Body of pancreas (tissue), 4 donors: ENCODE measurements at regions not wholly inside any gene's neighbourhood (a gene's known extent, or its start where the extent isn't known, plus 50 kb on each side); places are given as distances from the start of the nearest gene placed in this dataset.

Source experiments
- ATAC-seq: fragments of 150-250 bp; one replicate; pipeline ENCODE4 v1.9.1; 2016
- DNase-seq, 4 donors: peaks; one replicate each; pipeline ENCODE4 v3.0.0-alpha.2; 2019
- H3K27ac ChIP-seq, 4 donors: fragments of 200-600 bp; sonication (generic); 1 replicate in 3 of 4; 2 replicates in 1 of 4; pipeline versions ENCODE4 v1.5.1 to v1.6.1; 2016 to 2019; ENCODE audit warnings: mild to moderate bottlenecking in 1 of 4, mixed read lengths in 1 of 4, moderate library complexity in 1 of 4
- H3K27me3 ChIP-seq, 2 donors: fragments of 200-600 bp; sonication (generic); one replicate each; pipeline ENCODE4 v1.6.0; 2016; ENCODE audit warnings: mild to moderate bottlenecking in 1 of 2
- H3K36me3 ChIP-seq, 2 donors: fragments of 200-600 bp; sonication (generic); replicated peaks in 1 of 2; 2 replicates each; pipeline ENCODE4 v1.5.1; 2016; ENCODE audit warnings: low read depth in 2 of 2; ENCODE audit not compliant: insufficient read depth in 1 of 2
- H3K4me1 ChIP-seq: fragments of 200-600 bp; sonication (generic); one replicate; pipeline ENCODE4 v1.6.0; 2016
- H3K4me3 ChIP-seq, 2 donors: fragments of 200-600 bp; sonication (generic); 1 replicate in 1 of 2; 2 replicates in 1 of 2; pipeline ENCODE4 v1.5.1; 2016 to 2019
- H3K9me3 ChIP-seq, 3 donors: fragments of 200-600 bp; sonication (generic); 1 replicate in 2 of 3; 2 replicates in 1 of 3; pipeline ENCODE4 v1.5.1; 2016
- POLR2A ChIP-seq, 3 donors: fragments of 450-650 bp; IDR thresholded peaks; one replicate each; pipeline ENCODE4 v1.6.1; 2016; ENCODE audit warnings: antibody characterized with exemption in 3 of 3, mild to moderate bottlenecking in 2 of 3
- WGBS, 2 donors: methylation state at CpG; one replicate each; pipeline ENCODE4 v1.1.5; 2017; 5-methylcytosine and 5-hydroxymethylcytosine counted together
- intact Hi-C: fragments of 100-400 bp; cut with DNase I; formaldehyde crosslinking; loops from one replicate; pipeline ENCODE4 v1.15.1; 2023
- TF ChIP-seq, protein P1 (sequence below), 7 experiments: fragments of 450-650 bp in 4 of 7; fragments of 200-600 bp in 3 of 7; sonication (generic) in 3 of 7; IDR thresholded peaks; one replicate each; pipeline ENCODE4 v1.5.1; 2016 to 2019; ENCODE audit warnings: antibody characterized with exemption in 7 of 7

GRCh38 chr4:125043486-125043885 lies 271.3 kb upstream of the FAT4 start:
- intact Hi-C loops = no loop called here
- no peak for TF ChIP-seq POLR2A (IDR thresholded peaks at IDR 0.05)
- TF ChIP-seq, protein P1, sequence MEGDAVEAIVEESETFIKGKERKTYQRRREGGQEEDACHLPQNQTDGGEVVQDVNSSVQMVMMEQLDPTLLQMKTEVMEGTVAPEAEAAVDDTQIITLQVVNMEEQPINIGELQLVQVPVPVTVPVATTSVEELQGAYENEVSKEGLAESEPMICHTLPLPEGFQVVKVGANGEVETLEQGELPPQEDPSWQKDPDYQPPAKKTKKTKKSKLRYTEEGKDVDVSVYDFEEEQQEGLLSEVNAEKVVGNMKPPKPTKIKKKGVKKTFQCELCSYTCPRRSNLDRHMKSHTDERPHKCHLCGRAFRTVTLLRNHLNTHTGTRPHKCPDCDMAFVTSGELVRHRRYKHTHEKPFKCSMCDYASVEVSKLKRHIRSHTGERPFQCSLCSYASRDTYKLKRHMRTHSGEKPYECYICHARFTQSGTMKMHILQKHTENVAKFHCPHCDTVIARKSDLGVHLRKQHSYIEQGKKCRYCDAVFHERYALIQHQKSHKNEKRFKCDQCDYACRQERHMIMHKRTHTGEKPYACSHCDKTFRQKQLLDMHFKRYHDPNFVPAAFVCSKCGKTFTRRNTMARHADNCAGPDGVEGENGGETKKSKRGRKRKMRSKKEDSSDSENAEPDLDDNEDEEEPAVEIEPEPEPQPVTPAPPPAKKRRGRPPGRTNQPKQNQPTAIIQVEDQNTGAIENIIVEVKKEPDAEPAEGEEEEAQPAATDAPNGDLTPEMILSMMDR (IDR thresholded peaks at IDR 0.05) = no peak
- no peaks in the 10 kb centered on the region for H3K4me1 ChIP-seq
- H3K27me3 ChIP-seq = no peaks in the 10 kb centered on the region
- no peaks in the 10 kb centered on the region for H3K36me3 ChIP-seq
- ATAC-seq (no peak), DNase-seq (no peak)
- H3K4me3 ChIP-seq = no peak overlapping the region
- H3K9me3 ChIP-seq = no peaks in the 10 kb centered on the region
- 82 to 84% methylated on average over 3 of the region's 3 CpGs for WGBS, 2 donors
- H3K27ac ChIP-seq = no peak overlapping the region

DNA sequence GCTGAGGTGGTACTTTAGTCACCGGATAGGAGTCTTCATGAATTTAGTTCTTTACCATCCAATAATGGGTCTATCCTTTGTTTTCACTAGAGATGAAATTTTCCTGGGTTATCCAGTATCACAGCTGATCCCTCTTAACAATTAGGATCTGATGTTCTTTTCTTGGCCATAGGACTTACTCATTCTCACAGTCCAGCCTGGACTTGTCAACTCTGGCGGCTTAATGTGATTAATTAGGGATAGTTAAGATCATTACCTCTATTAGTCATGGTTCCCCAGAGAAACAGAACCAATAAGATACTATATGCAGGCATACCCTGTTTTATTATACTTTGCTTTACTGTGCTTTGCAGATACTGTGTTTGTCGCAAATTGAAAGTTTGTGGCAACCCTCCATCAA lies 272.7 kb upstream of the FAT4 start:
- Histone ChIP-seq H3K9me3 (no peaks in the 10 kb centered on the region), H3K4me3 (no peak overlapping the region), H3K36me3 (no peaks in the 10 kb centered on the region), H3K4me1 (no peaks in the 10 kb centered on the region), H3K27ac (no peak overlapping the region), H3K27me3 (no peaks in the 10 kb centered on the region)
- TF ChIP-seq POLR2A (IDR thresholded peaks at IDR 0.05) = no peak
- TF ChIP-seq, protein P1 (IDR thresholded peaks at IDR 0.05) = no peak
- ATAC-seq (no peak), DNase-seq (no peak)
- intact Hi-C loops = no loop called here
- 91 to 93% methylated on average over 3 of the region's 3 CpGs for WGBS, 2 donors

GRCh38 chr4:125041372-125041930 lies 273.3 kb upstream of the FAT4 start:
- intact Hi-C loops = no loop called here
- no peaks in the 10 kb centered on the region for H3K4me1 ChIP-seq

DNA sequence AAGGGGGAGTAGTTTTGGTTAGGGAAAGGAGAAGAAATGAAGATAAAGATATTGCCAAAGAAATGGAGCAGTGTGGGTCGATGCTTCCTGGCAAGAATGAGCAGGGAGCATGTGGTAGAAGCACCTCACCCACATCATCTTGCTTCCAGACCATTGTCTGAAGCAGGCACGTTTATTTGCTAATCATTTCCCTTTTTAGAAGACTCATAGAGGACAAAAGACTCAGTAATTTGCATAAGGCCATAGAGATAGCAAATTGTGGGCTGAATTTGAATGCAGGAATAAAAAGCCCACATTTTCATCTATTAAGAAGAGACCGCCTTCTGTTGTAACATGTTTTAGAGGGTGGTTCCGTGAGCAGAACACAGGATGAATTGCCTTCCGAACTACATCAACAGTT lies 275.2 kb upstream of the FAT4 start:
- ATAC-seq (no peak), DNase-seq (no peak)
- intact Hi-C loops = no loop called here
- Histone ChIP-seq H3K27me3 (no peaks in the 10 kb centered on the region), H3K36me3 (no peaks in the 10 kb centered on the region), H3K27ac (no peak overlapping the region), H3K4me1 (no peaks in the 10 kb centered on the region), H3K4me3 (no peak overlapping the region), H3K9me3 (no peaks in the 10 kb centered on the region)
- TF ChIP-seq POLR2A (IDR thresholded peaks at IDR 0.05) = no peak
- TF ChIP-seq, protein P1 (IDR thresholded peaks at IDR 0.05) = no peak
- WGBS, 2 donors = 78 to 86% methylated on average over 5 of the region's 5 CpGs

More at GRCh38 chr4:125041372-125041930, 273.3 kb upstream of the FAT4 start:
- DNase-seq (no peak), ATAC-seq (no peak)
- WGBS, 2 donors = 40 to 41% methylated on average over 3 of the region's 3 CpGs
- Histone ChIP-seq H3K27me3 (no peaks in the 10 kb centered on the region), H3K4me3 (no peak overlapping the region), H3K36me3 (no peaks in the 10 kb centered on the region), H3K9me3 (no peaks in the 10 kb centered on the region), H3K27ac (no peak overlapping the region)
- no peak for TF ChIP-seq POLR2A (IDR thresholded peaks at IDR 0.05)
- TF ChIP-seq, protein P1 (IDR thresholded peaks at IDR 0.05) = no peak

- no peak for TF ChIP-seq POLR2A (IDR thresholded peaks at IDR 0.05)
- TF ChIP-seq, protein P1 (IDR thresholded peaks at IDR 0.05) = no peak
- H3K9me3 ChIP-seq = no peaks in the 10 kb centered on the region
- WGBS, 2 donors = 62 to 66% methylated on average over 6 of the region's 6 CpGs
- H3K27me3 ChIP-seq = no peaks in the 10 kb centered on the region
- intact Hi-C loops = no loop called here
- ATAC-seq (peak; percentile 24), DNase-seq (no peak)
- H3K27ac ChIP-seq = no peak overlapping the region
- H3K36me3 ChIP-seq = no peaks in the 10 kb centered on the region
- no peak overlapping the region for H3K4me3 ChIP-seq
- H3K4me1 ChIP-seq = peaks cover 12% of the 10 kb centered on the region
These were observed 291.8 kb upstream of the FAT4 start for GRCh38 chr4:125022855-125023501.
